ENCODE measurements at regions not wholly inside any gene's neighbourhood (a gene's known extent, or its start where the extent isn't known, plus 50 kb on each side); places are given as distances from the start of the nearest gene placed in this dataset.

DNA sequence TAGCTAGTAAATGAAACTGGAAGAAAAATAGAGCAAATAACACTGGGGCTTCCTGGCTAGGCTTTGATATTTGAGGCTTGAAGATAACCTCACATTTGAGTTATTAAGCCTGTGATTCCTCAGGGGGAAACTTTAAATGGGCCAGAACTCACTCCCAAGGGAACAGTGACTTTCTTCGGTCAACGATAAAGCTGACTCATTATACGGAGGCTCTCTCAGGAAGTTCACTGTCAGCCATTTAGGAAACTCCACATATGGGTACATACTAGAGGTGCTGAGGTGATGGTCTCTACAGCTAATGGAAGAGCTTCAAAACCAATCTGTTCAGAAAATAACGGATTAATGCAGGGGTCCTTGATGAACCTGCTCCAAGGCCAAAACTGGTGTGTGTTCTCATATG is 120.8 kb downstream of the SH2D1A start:
- TF ChIP-seq, protein P1, sequence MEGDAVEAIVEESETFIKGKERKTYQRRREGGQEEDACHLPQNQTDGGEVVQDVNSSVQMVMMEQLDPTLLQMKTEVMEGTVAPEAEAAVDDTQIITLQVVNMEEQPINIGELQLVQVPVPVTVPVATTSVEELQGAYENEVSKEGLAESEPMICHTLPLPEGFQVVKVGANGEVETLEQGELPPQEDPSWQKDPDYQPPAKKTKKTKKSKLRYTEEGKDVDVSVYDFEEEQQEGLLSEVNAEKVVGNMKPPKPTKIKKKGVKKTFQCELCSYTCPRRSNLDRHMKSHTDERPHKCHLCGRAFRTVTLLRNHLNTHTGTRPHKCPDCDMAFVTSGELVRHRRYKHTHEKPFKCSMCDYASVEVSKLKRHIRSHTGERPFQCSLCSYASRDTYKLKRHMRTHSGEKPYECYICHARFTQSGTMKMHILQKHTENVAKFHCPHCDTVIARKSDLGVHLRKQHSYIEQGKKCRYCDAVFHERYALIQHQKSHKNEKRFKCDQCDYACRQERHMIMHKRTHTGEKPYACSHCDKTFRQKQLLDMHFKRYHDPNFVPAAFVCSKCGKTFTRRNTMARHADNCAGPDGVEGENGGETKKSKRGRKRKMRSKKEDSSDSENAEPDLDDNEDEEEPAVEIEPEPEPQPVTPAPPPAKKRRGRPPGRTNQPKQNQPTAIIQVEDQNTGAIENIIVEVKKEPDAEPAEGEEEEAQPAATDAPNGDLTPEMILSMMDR (IDR thresholded peaks at IDR 0.05), result no peak
- TF ChIP-seq EZH2phosphoT487 (IDR thresholded peaks at IDR 0.05), result no peak
- TF ChIP-seq EZH2 (IDR thresholded peaks at IDR 0.05), result no peak
